ENCODE measurements at regions not wholly inside any gene's neighbourhood (a gene's known extent, or its start where the extent isn't known, plus 50 kb on each side); places are given as distances from the start of the nearest gene placed in this dataset.

- intact Hi-C loops (cut with DNase I; ENCODE audit: low total_unique reads), result no loop called here
- TF ChIP-seq CTCF (IDR thresholded peaks at IDR 0.05) (no peak), POLR2A (IDR thresholded peaks at IDR 0.05) (no peak), POLR2AphosphoS5 (IDR thresholded peaks at IDR 0.05) (no peak)
- no peaks in the 10 kb centered on the region for H3K9me3 ChIP-seq
- no peaks in the 10 kb centered on the region for H3K36me3 ChIP-seq
- H3K27me3 ChIP-seq, result no peaks in the 10 kb centered on the region
- no peak overlapping the region for H3K4me3 ChIP-seq
- DNase-seq (ENCODE audit: low spot score in 2 of 2), result no peak
- H3K27ac ChIP-seq, result no peak overlapping the region
- no peaks in the 10 kb centered on the region for H3K4me1 ChIP-seq
Observed at GRCh38 chr10:25083546-25084111, 67.2 kb downstream of the THNSL1 start.

GRCh38 chr10:25084447-25084846 is 68.0 kb downstream of the THNSL1 start:
- no peak for DNase-seq (ENCODE audit: low spot score in 2 of 2)
- TF ChIP-seq POLR2AphosphoS5 (IDR thresholded peaks at IDR 0.05) (no peak), POLR2A (IDR thresholded peaks at IDR 0.05) (no peak), CTCF (IDR thresholded peaks at IDR 0.05) (no peak)
- intact Hi-C loops (cut with DNase I; ENCODE audit: low total_unique reads), result no loop called here
- Histone ChIP-seq H3K9me3 (no peaks in the 10 kb centered on the region), H3K4me3 (no peak overlapping the region), H3K27ac (no peak overlapping the region), H3K36me3 (no peaks in the 10 kb centered on the region), H3K27me3 (no peaks in the 10 kb centered on the region), H3K4me1 (no peaks in the 10 kb centered on the region)

GRCh38 chr10:25094590-25094989 is 78.2 kb downstream of the THNSL1 start:
- no peak for DNase-seq (ENCODE audit: low spot score in 2 of 2)
- Histone ChIP-seq H3K4me3 (no peak overlapping the region), H3K27ac (no peak overlapping the region), H3K9me3 (peaks cover 7 to 18% of the 10 kb centered on the region in 2 donors), H3K36me3 (no peaks in the 10 kb centered on the region), H3K27me3 (no peaks in the 10 kb centered on the region), H3K4me1 (no peaks in the 10 kb centered on the region)
- no peak for TF ChIP-seq CTCF (IDR thresholded peaks at IDR 0.05)
- TF ChIP-seq POLR2A (IDR thresholded peaks at IDR 0.05), result no peak
- no peak for TF ChIP-seq POLR2AphosphoS5 (IDR thresholded peaks at IDR 0.05)
- intact Hi-C loops (cut with DNase I; ENCODE audit: low total_unique reads), result no loop called here

- peaks cover 7 to 11% of the 10 kb centered on the region in 2 donors for H3K9me3 ChIP-seq
- intact Hi-C loops (cut with DNase I; ENCODE audit: low total_unique reads), result no loop called here
- no peaks in the 10 kb centered on the region for H3K36me3 ChIP-seq
- H3K4me3 ChIP-seq, result no peak overlapping the region
- no peak for TF ChIP-seq POLR2AphosphoS5 (IDR thresholded peaks at IDR 0.05)
- TF ChIP-seq POLR2A (IDR thresholded peaks at IDR 0.05), result no peak
- no peak for TF ChIP-seq CTCF (IDR thresholded peaks at IDR 0.05)
- no peaks in the 10 kb centered on the region for H3K4me1 ChIP-seq
- H3K27me3 ChIP-seq, result no peaks in the 10 kb centered on the region
- no peak for DNase-seq (ENCODE audit: low spot score in 2 of 2)
- H3K27ac ChIP-seq, result no peak overlapping the region
Observed at GRCh38 chr10:25097669-25098411, 77.0 kb upstream of the GPR158 start.

GRCh38 chr10:25100141-25100540 is 74.7 kb upstream of the GPR158 start:
- Histone ChIP-seq H3K36me3 (no peaks in the 10 kb centered on the region), H3K27me3 (no peaks in the 10 kb centered on the region), H3K4me1 (no peaks in the 10 kb centered on the region), H3K27ac (no peak overlapping the region), H3K9me3 (peaks cover under 1 to 5% of the 10 kb centered on the region in 2 donors), H3K4me3 (no peak overlapping the region)
- TF ChIP-seq CTCF (IDR thresholded peaks at IDR 0.05), result no peak
- no peak for TF ChIP-seq POLR2A (IDR thresholded peaks at IDR 0.05)
- TF ChIP-seq POLR2AphosphoS5 (IDR thresholded peaks at IDR 0.05), result no peak
- DNase-seq (ENCODE audit: low spot score in 2 of 2), result no peak
- intact Hi-C loops (cut with DNase I; ENCODE audit: low total_unique reads), result no loop called here
